Stimulated activated CD4-positive, alpha-beta T cell treated with anti-CD3 and anti-CD28 coated beads, TNF-alpha, amount 100 ng/mL, for 4 hours (primary cell): ENCODE measurements at regions not wholly inside any gene's neighbourhood (a gene's known extent, or its start where the extent isn't known, plus 50 kb on each side); places are given as distances from the start of the nearest gene placed in this dataset.
"Not testable (repeated sequence)": the region's sequence is repeated elsewhere in the genome, so short reads cannot be mapped to it uniquely, and the experiment has no call there.

Experiments used
- DNase-seq, 3 experiments: peaks; one replicate each; pipeline ENCODE4 v3.0.0-alpha.2; 2020; ENCODE audit warnings: low read depth in 3 of 3

- no peak for DNase-seq
Observed at GRCh38 chr3:94406595-94406994, 343.7 kb downstream of the NSUN3 start.

GRCh38 chr3:94412936-94413335 lies 350.1 kb downstream of the NSUN3 start:
- not testable (repeated sequence) for DNase-seq

GRCh38 chr3:94413336-94414108 lies 350.7 kb downstream of the NSUN3 start:
- no peak for DNase-seq

GRCh38 chr3:94414418-94414817 lies 351.6 kb downstream of the NSUN3 start:
- no peak for DNase-seq

- no peak for DNase-seq
Observed at GRCh38 chr3:94416768-94417167, 353.9 kb downstream of the NSUN3 start.

GRCh38 chr3:94417963-94418455 lies 355.1 kb downstream of the NSUN3 start:
- no peak for DNase-seq

- DNase-seq: no peak
Observed at GRCh38 chr3:94420931-94421330, 358.1 kb downstream of the NSUN3 start.

GRCh38 chr3:94423578-94423977 lies 360.7 kb downstream of the NSUN3 start:
- no peak for DNase-seq

- DNase-seq: no peak
Observed at GRCh38 chr3:94429517-94429916, 366.7 kb downstream of the NSUN3 start.

GRCh38 chr3:94431876-94432570 lies 369.2 kb downstream of the NSUN3 start:
- DNase-seq: no peak

GRCh38 chr3:94433811-94434210 lies 370.9 kb downstream of the NSUN3 start:
- no peak for DNase-seq

- DNase-seq: no peak
Observed at GRCh38 chr3:94440767-94441493, 378.1 kb downstream of the NSUN3 start.

- DNase-seq: no peak
Observed at GRCh38 chr3:94441494-94441847, 378.6 kb downstream of the NSUN3 start.

- no peak for DNase-seq
Observed at GRCh38 chr3:94453864-94454263, 391.0 kb downstream of the NSUN3 start.

- no peak for DNase-seq
Observed at GRCh38 chr3:94459167-94459566, 396.3 kb downstream of the NSUN3 start.

- no peak for DNase-seq
Observed at GRCh38 chr3:94460931-94461330, 398.1 kb downstream of the NSUN3 start.

- DNase-seq: no peak
Observed at GRCh38 chr3:94462931-94463330, 400.1 kb downstream of the NSUN3 start.

- DNase-seq: no peak
Observed at GRCh38 chr3:94472511-94472910, 409.6 kb downstream of the NSUN3 start.

GRCh38 chr3:94481226-94481898 lies 418.5 kb downstream of the NSUN3 start:
- no peak for DNase-seq

- no peak for DNase-seq
Observed at GRCh38 chr3:94482686-94483085, 419.8 kb downstream of the NSUN3 start.

- no peak for DNase-seq
Observed at GRCh38 chr3:94483403-94483802, 420.5 kb downstream of the NSUN3 start.

- no peak for DNase-seq
Observed at GRCh38 chr3:94494992-94495391, 432.1 kb downstream of the NSUN3 start.
